B cell (primary cell): ENCODE measurements at regions not wholly inside any gene's neighbourhood (a gene's known extent, or its start where the extent isn't known, plus 50 kb on each side); places are given as distances from the start of the nearest gene placed in this dataset.

Experiments used
- ATAC-seq: fragments of 200-7000 bp; cut with Tn5 transposase; one replicate; pipeline ENCODE4 v1.10.0; 2021; ENCODE audit warnings: low read depth, mild to moderate bottlenecking, moderate number of reproducible peaks, moderate library complexity
- CTCF ChIA-PET: fragments of 350-600 bp; sonication (Branson Sonifier 250); formaldehyde crosslinking; loops from one replicate; lab custom pipeline; 2021; ENCODE audit warnings: antibody characterized with exemption, inconsistent platforms; lab: Charles Lee
- POLR2A ChIA-PET: fragments of 350-600 bp; sonication (Branson Sonifier 250); formaldehyde crosslinking; loops from one replicate; lab custom pipeline; 2021; ENCODE audit warnings: antibody characterized with exemption; lab: Charles Lee
- DNase-seq: peaks from one replicate; pipeline ENCODE4 v3.0.0; 2013
- H2AFZ ChIP-seq: 2 replicates; pipeline ENCODE4 v1.6.1; 2012; ENCODE audit warnings: mild to moderate bottlenecking, low read depth, low read length; ENCODE audit not compliant: insufficient read depth, poor library complexity, severe bottlenecking
- H3K27ac ChIP-seq, 2 donors: 1 replicate in 1 of 2; 2 replicates in 1 of 2; pipeline ENCODE4 v1.5.1; 2012 to 2013; ENCODE audit warnings: low read length in 2 of 2, mild to moderate bottlenecking in 2 of 2, moderate library complexity in 1 of 2
- H3K27me3 ChIP-seq, 4 experiments: fragments of 200-600 bp in 1 of 4; sonication (generic) in 1 of 4; replicated peaks in 1 of 4; 1 replicate in 2 of 4; 2 replicates in 2 of 4; pipeline versions ENCODE4 v1.6.1 to v1.7.0; 2013 to 2016; ENCODE audit warnings: low read length in 3 of 4, mild to moderate bottlenecking in 2 of 4, mixed read lengths in 1 of 4, moderate library complexity in 1 of 4; ENCODE audit not compliant: insufficient read depth in 4 of 4, control insufficient read depth in 3 of 4; ENCODE audit errors: control extremely low read depth in 1 of 4
- H3K36me3 ChIP-seq, 2 experiments: replicated peaks in 1 of 2; 1 replicate in 1 of 2; 2 replicates in 1 of 2; pipeline versions ENCODE4 v1.6.1 to v1.7.1; 2013; ENCODE audit warnings: low read length in 1 of 2; ENCODE audit not compliant: insufficient read depth in 2 of 2, control insufficient read depth in 1 of 2; ENCODE audit errors: control extremely low read depth in 1 of 2, extremely low read depth in 1 of 2
- H3K4me1 ChIP-seq, 2 donors: fragments of 200-600 bp in 1 of 2; sonication (generic) in 1 of 2; 1 replicate in 1 of 2; 2 replicates in 1 of 2; pipeline versions ENCODE4 v1.5.1 to v1.6.1; 2013 to 2017; ENCODE audit warnings: low read length in 2 of 2; ENCODE audit not compliant: control insufficient read depth in 2 of 2, insufficient read depth in 2 of 2
- H3K4me2 ChIP-seq: replicated peaks from 2 replicates; pipeline ENCODE3; 2012; ENCODE audit warnings: mild to moderate bottlenecking, low read depth, low read length; ENCODE audit not compliant: poor library complexity, severe bottlenecking
- H3K4me3 ChIP-seq, 5 experiments: fragments of 200-600 bp in 1 of 5; sonication (generic) in 1 of 5; 1 replicate in 3 of 5; 2 replicates in 2 of 5; pipeline versions ENCODE4 v1.5.1 to v1.7.0; 2011 to 2016; ENCODE audit warnings: low read length in 4 of 5, mild to moderate bottlenecking in 4 of 5, low read depth in 2 of 5, control low read depth in 1 of 5, moderate library complexity in 1 of 5; ENCODE audit not compliant: insufficient read depth in 1 of 5; ENCODE audit errors: control extremely low read depth in 1 of 5, extremely low read depth in 1 of 5
- H3K79me2 ChIP-seq: fragments of 200-600 bp; sonication (generic); one replicate; pipeline ENCODE4 v1.6.0; 2016; ENCODE audit warnings: low read length; ENCODE audit not compliant: control insufficient read depth, insufficient read depth
- H3K9ac ChIP-seq: fragments of 200-600 bp; sonication (generic); 2 replicates; pipeline ENCODE4 v1.6.1; 2017; ENCODE audit warnings: mild to moderate bottlenecking, low read length, moderate library complexity
- H3K9me3 ChIP-seq, 3 donors: one replicate each; pipeline versions ENCODE4 v1.6.1 to v1.7.1; 2013; ENCODE audit warnings: low read length in 2 of 3; ENCODE audit not compliant: control insufficient read depth in 2 of 3, insufficient read depth in 1 of 3; ENCODE audit errors: control extremely low read depth in 1 of 3
- H4K20me1 ChIP-seq: 2 replicates; pipeline ENCODE4 v1.6.0; 2012; ENCODE audit warnings: mild to moderate bottlenecking, low read length; ENCODE audit not compliant: insufficient read depth, control insufficient read depth, poor library complexity, severe bottlenecking
- H3K27ac Mint-ChIP-seq: one replicate; pipeline ENCODE4 v1.8.0; 2021; ENCODE audit warnings: mixed read lengths
- H3K27me3 Mint-ChIP-seq: one replicate; pipeline ENCODE4 v1.8.0; 2021; ENCODE audit warnings: mixed read lengths
- H3K4me1 Mint-ChIP-seq: one replicate; pipeline ENCODE4 v1.8.0; 2021; ENCODE audit warnings: mixed read lengths
- H3K4me3 Mint-ChIP-seq: one replicate; pipeline ENCODE4 v1.8.0; 2021; ENCODE audit warnings: mixed read lengths
- H3K9me3 Mint-ChIP-seq: one replicate; pipeline ENCODE4 v1.8.0; 2022; ENCODE audit warnings: mixed read lengths; ENCODE audit not compliant: insufficient read depth
- EZH2 ChIP-seq: IDR thresholded peaks from 2 replicates; pipeline ENCODE4 v1.6.1; 2012; ENCODE audit warnings: borderline replicate concordance, low read depth, mild to moderate bottlenecking, moderate library complexity, low read length; ENCODE audit not compliant: insufficient read depth, poor library complexity, severe bottlenecking
- WGBS: methylation state at CpG from one replicate; pipeline ENCODE4 v1.1.5; 2013; ENCODE audit warnings: missing lambda C conversion rate; ENCODE audit not compliant: insufficient coverage; 5-methylcytosine and 5-hydroxymethylcytosine counted together
- intact Hi-C: fragments of 100-400 bp; cut with micrococcal nuclease; formaldehyde crosslinking; loops from one replicate; pipeline ENCODE4 v1.10.0; 2022
- TF ChIP-seq, protein P1 (sequence below): fragments of 200-600 bp; IDR thresholded peaks from one replicate; pipeline ENCODE4 v1.8.0; 2022; ENCODE audit warnings: antibody characterized with exemption, mild to moderate bottlenecking

- H3K4me1 Mint-ChIP-seq, result peaks cover 21% of the 10 kb centered on the region
- H3K27me3 ChIP-seq, result no peaks in the 10 kb centered on the region
Observed at GRCh38 chr3:104886220-104886995, 480.3 kb upstream of the ALCAM start.

GRCh38 chr3:104887069-104887468 lies 479.6 kb upstream of the ALCAM start:
- no peak overlapping the region for H2AFZ ChIP-seq
- H3K4me3 ChIP-seq, result no peak overlapping the region
- no peak overlapping the region for H3K27ac Mint-ChIP-seq
- no peaks in the 10 kb centered on the region for H3K9me3 Mint-ChIP-seq
- H3K4me2 ChIP-seq, result no peak overlapping the region
- ChIA-PET POLR2A (no interaction called here), CTCF (no interaction called here)
- no peaks in the 10 kb centered on the region for H4K20me1 ChIP-seq
- no peak overlapping the region for H3K27ac ChIP-seq
- H3K27me3 ChIP-seq, result no peaks in the 10 kb centered on the region
- no peak overlapping the region for H3K4me3 Mint-ChIP-seq
- H3K4me1 Mint-ChIP-seq, result peaks cover 21% of the 10 kb centered on the region
- ATAC-seq (no peak), DNase-seq (no peak)
- WGBS, result no CpG with 5 or more reads among the region's 3 CpGs
- H3K9ac ChIP-seq, result no peak overlapping the region
- TF ChIP-seq, protein P1, sequence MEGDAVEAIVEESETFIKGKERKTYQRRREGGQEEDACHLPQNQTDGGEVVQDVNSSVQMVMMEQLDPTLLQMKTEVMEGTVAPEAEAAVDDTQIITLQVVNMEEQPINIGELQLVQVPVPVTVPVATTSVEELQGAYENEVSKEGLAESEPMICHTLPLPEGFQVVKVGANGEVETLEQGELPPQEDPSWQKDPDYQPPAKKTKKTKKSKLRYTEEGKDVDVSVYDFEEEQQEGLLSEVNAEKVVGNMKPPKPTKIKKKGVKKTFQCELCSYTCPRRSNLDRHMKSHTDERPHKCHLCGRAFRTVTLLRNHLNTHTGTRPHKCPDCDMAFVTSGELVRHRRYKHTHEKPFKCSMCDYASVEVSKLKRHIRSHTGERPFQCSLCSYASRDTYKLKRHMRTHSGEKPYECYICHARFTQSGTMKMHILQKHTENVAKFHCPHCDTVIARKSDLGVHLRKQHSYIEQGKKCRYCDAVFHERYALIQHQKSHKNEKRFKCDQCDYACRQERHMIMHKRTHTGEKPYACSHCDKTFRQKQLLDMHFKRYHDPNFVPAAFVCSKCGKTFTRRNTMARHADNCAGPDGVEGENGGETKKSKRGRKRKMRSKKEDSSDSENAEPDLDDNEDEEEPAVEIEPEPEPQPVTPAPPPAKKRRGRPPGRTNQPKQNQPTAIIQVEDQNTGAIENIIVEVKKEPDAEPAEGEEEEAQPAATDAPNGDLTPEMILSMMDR, result no peak
- TF ChIP-seq EZH2, result no peak
- intact Hi-C loops, result no loop called here
- no peaks in the 10 kb centered on the region for H3K79me2 ChIP-seq
- H3K9me3 ChIP-seq, result no peaks in the 10 kb centered on the region
- H3K36me3 ChIP-seq, result no peaks in the 10 kb centered on the region
- H3K4me1 ChIP-seq, result peaks cover 0 to 5% of the 10 kb centered on the region in 2 donors
- H3K27me3 Mint-ChIP-seq, result peaks cover 4% of the 10 kb centered on the region

More at GRCh38 chr3:104886220-104886995, 480.3 kb upstream of the ALCAM start:
- H2AFZ ChIP-seq, result no peak overlapping the region
- H3K9ac ChIP-seq, result no peak overlapping the region
- H3K36me3 ChIP-seq, result no peaks in the 10 kb centered on the region
- no peak for ATAC-seq
- Mint-ChIP-seq H3K27ac (no peak overlapping the region), H3K4me3 (no peak overlapping the region), H3K9me3 (no peaks in the 10 kb centered on the region), H3K27me3 (no peaks in the 10 kb centered on the region)
- no peak overlapping the region for H3K27ac ChIP-seq
- H3K4me3 ChIP-seq, result no peak overlapping the region
- ChIA-PET POLR2A (no interaction called here), CTCF (no interaction called here)
- H3K4me2 ChIP-seq, result no peak overlapping the region
- no peaks in the 10 kb centered on the region for H4K20me1 ChIP-seq
- peaks cover 0 to 5% of the 10 kb centered on the region in 2 donors for H3K4me1 ChIP-seq
- intact Hi-C loops, result no loop called here
- no peak for TF ChIP-seq EZH2
- TF ChIP-seq, protein P1, result no peak
- H3K79me2 ChIP-seq, result no peaks in the 10 kb centered on the region
- no peak for DNase-seq
- no peaks in the 10 kb centered on the region for H3K9me3 ChIP-seq
- 63% methylated on average over 2 of the region's 4 CpGs for WGBS
